GM20000 (cell line): ENCODE measurements at regions not wholly inside any gene's neighbourhood (a gene's known extent, or its start where the extent isn't known, plus 50 kb on each side); places are given as distances from the start of the nearest gene placed in this dataset.
"Not testable (repeated sequence)": the region's sequence is repeated elsewhere in the genome, so short reads cannot be mapped to it uniquely, and the experiment has no call there.

Source experiments
- DNase-seq: peaks from one replicate; pipeline ENCODE4 v3.0.0; 2012; ENCODE audit warnings: low spot score
- TF ChIP-seq, protein P1 (sequence below): IDR thresholded peaks from 2 replicates; pipeline ENCODE4 v1.5.1; 2012; ENCODE audit warnings: mild to moderate bottlenecking, control low read depth; ENCODE audit errors: extremely low read depth, missing control alignments

DNA sequence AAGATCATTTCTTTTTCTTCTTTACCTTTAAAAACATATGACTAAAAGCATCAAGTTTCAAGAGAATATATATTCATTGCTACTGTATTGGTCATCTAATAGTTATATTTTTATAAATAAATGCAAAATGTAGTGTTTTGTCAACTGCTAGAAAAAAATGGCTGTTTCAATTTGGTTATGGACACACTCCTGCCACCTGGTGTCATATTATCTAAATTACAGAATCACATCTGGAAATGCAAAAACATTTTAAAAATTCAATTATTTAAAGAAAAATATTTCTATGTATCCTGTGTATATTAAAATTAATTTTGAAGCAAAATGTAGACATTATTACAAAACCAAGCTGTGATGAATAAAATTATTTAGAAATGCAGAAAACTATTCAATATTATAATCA, 329.4 kb upstream of the PCDH18 start:
- TF ChIP-seq, protein P1, sequence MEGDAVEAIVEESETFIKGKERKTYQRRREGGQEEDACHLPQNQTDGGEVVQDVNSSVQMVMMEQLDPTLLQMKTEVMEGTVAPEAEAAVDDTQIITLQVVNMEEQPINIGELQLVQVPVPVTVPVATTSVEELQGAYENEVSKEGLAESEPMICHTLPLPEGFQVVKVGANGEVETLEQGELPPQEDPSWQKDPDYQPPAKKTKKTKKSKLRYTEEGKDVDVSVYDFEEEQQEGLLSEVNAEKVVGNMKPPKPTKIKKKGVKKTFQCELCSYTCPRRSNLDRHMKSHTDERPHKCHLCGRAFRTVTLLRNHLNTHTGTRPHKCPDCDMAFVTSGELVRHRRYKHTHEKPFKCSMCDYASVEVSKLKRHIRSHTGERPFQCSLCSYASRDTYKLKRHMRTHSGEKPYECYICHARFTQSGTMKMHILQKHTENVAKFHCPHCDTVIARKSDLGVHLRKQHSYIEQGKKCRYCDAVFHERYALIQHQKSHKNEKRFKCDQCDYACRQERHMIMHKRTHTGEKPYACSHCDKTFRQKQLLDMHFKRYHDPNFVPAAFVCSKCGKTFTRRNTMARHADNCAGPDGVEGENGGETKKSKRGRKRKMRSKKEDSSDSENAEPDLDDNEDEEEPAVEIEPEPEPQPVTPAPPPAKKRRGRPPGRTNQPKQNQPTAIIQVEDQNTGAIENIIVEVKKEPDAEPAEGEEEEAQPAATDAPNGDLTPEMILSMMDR, result peak; percentile 11
- peak; percentile 11 for DNase-seq

- DNase-seq, result no peak
- TF ChIP-seq, protein P1, result no peak
These were observed 321.1 kb upstream of the PCDH18 start for GRCh38 chr4:137853424-137853823.

- peak; percentile 12 for DNase-seq
- TF ChIP-seq, protein P1, result no peak
These were observed 320.0 kb upstream of the PCDH18 start for GRCh38 chr4:137852326-137852725.

GRCh38 chr4:137851435-137851834, 319.1 kb upstream of the PCDH18 start:
- TF ChIP-seq, protein P1, result no peak

GRCh38 chr4:137827945-137828344, 295.7 kb upstream of the PCDH18 start:
- not testable (repeated sequence) for DNase-seq

More at GRCh38 chr4:137851435-137851834, 319.1 kb upstream of the PCDH18 start:
- no peak for DNase-seq

DNA sequence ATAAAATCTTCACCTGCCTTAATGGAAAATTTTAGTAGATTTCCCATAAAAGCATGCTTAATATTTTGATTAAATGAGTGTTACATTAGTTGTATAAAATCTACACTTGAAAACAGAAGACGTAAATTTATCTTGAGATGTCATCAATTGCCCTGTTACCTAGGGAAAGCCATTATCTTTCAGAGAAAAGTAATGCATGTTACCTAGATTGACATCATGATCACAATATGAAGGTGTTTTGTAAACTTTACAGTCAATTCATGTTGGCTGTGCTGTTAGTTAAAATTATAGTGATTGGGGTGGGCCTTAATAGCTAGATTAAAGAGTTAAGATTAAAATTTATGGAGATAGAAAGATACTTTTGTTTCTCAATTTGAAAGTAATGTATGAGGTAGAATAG, 293.2 kb upstream of the PCDH18 start:
- DNase-seq, result no peak
- TF ChIP-seq, protein P1, result no peak

DNA sequence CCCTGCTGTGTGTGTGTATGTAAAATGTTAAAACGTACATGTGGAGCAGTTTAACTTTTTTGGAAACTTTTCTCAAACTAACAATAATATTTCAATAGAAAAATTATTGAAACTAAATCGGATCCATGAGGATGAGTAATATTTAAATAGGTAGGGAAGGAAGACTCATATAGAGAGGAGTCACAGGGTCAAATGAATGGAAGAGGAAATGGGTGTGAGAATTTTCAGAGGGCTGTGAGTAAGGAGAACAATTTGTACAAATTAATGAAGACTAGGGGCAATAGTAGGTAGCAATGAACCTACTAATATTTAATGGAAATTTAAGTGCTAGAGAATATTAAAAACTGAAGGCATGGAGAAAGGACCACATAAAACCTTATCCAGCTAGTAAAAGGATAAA, 290.7 kb upstream of the PCDH18 start:
- no peak for DNase-seq
- TF ChIP-seq, protein P1, result no peak

GRCh38 chr4:137819964-137820383, 287.7 kb upstream of the PCDH18 start:
- peak; percentile 9 for DNase-seq
- TF ChIP-seq, protein P1, result peak; percentile 15
